ENCODE measurements at regions not wholly inside any gene's neighbourhood (a gene's known extent, or its start where the extent isn't known, plus 50 kb on each side); places are given as distances from the start of the nearest gene placed in this dataset.

GRCh38 chr18:30192216-30192615 lies 850.3 kb downstream of the DSC3 start:
- FAIRE-seq (no peak), DNase-seq (ENCODE audit: low read depth in 1 of 2, low spot score in 1 of 2) (no peak), ATAC-seq (no peak)
- no peaks in the 10 kb centered on the region for H3K9me3 ChIP-seq
- POLR2A ChIA-PET: no interaction called here
- H3K4me2 ChIP-seq: no peak overlapping the region
- no peak overlapping the region for H3K27ac ChIP-seq
- no peaks in the 10 kb centered on the region for H3K4me1 ChIP-seq
- CTCF ChIA-PET: no interaction called here
- H3K4me3 ChIP-seq: no peak overlapping the region
- TF ChIP-seq NR3C1 (IDR thresholded peaks at IDR 0.05): no peak
- no peak for TF ChIP-seq NPAS2 (CRISPR knock-in tag; IDR thresholded peaks at IDR 0.05; ENCODE audit: borderline replicate concordance)
- TF ChIP-seq ZSCAN20 (CRISPR knock-in tag; IDR thresholded peaks at IDR 0.05): no peak
- no peak for TF ChIP-seq BHLHE40 (IDR thresholded peaks at IDR 0.05; ENCODE audit: low read depth, low read length)
- TF ChIP-seq RCOR1 (IDR thresholded peaks at IDR 0.05; ENCODE audit: low read depth, low read length): no peak
- TF ChIP-seq ATOH8 (CRISPR knock-in tag; IDR thresholded peaks at IDR 0.05; ENCODE audit: low read depth): no peak
- TF ChIP-seq, protein P1, sequence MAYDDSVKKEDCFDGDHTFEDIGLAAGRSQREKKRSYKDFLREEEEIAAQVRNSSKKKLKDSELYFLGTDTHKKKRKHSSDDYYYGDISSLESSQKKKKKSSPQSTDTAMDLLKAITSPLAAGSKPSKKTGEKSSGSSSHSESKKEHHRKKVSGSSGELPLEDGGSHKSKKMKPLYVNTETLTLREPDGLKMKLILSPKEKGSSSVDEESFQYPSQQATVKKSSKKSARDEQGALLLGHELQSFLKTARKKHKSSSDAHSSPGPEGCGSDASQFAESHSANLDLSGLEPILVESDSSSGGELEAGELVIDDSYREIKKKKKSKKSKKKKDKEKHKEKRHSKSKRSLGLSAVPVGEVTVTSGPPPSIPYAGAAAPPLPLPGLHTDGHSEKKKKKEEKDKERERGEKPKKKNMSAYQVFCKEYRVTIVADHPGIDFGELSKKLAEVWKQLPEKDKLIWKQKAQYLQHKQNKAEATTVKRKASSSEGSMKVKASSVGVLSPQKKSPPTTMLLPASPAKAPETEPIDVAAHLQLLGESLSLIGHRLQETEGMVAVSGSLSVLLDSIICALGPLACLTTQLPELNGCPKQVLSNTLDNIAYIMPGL (CRISPR knock-in tag; IDR thresholded peaks at IDR 0.05; ENCODE audit: borderline replicate concordance): no peak
- TF ChIP-seq POLR2AphosphoS2 (conservative IDR thresholded peaks at IDR 0.05; ENCODE audit: low read length): no peak
- TF ChIP-seq JUN (IDR thresholded peaks at IDR 0.05): no peak
- no peak for TF ChIP-seq RNF2 (IDR thresholded peaks at IDR 0.05; ENCODE audit: borderline replicate concordance, low read depth)
- no peak for TF ChIP-seq FOSB (CRISPR knock-in tag; IDR thresholded peaks at IDR 0.05)
- TF ChIP-seq FOXS1 (CRISPR knock-in tag; IDR thresholded peaks at IDR 0.05): no peak
- TF ChIP-seq EP300 (IDR thresholded peaks at IDR 0.05): no peak
- no peak for TF ChIP-seq GATA3 (IDR thresholded peaks at IDR 0.05; ENCODE audit: borderline replicate concordance)
- TF ChIP-seq ZNF302 (CRISPR knock-in tag; IDR thresholded peaks at IDR 0.05): no peak
- TF ChIP-seq ESRRA (IDR thresholded peaks at IDR 0.05; ENCODE audit: borderline replicate concordance, low read length): no peak
- no peak for TF ChIP-seq MYC (IDR thresholded peaks at IDR 0.05; ENCODE audit: borderline replicate concordance, low read length)
- TF ChIP-seq, protein P2, sequence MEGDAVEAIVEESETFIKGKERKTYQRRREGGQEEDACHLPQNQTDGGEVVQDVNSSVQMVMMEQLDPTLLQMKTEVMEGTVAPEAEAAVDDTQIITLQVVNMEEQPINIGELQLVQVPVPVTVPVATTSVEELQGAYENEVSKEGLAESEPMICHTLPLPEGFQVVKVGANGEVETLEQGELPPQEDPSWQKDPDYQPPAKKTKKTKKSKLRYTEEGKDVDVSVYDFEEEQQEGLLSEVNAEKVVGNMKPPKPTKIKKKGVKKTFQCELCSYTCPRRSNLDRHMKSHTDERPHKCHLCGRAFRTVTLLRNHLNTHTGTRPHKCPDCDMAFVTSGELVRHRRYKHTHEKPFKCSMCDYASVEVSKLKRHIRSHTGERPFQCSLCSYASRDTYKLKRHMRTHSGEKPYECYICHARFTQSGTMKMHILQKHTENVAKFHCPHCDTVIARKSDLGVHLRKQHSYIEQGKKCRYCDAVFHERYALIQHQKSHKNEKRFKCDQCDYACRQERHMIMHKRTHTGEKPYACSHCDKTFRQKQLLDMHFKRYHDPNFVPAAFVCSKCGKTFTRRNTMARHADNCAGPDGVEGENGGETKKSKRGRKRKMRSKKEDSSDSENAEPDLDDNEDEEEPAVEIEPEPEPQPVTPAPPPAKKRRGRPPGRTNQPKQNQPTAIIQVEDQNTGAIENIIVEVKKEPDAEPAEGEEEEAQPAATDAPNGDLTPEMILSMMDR (IDR thresholded peaks at IDR 0.05): no peak
- no peak for TF ChIP-seq PHF8 (IDR thresholded peaks at IDR 0.05; ENCODE audit: borderline replicate concordance, low read depth)
- WGBS (ENCODE audit: missing lambda C conversion rate): no CpG with 5 or more reads among the region's 3 CpGs

GRCh38 chr18:30186245-30186644 lies 856.3 kb downstream of the DSC3 start:
- no peak overlapping the region for H3K27ac ChIP-seq
- ATAC-seq (no peak), DNase-seq (ENCODE audit: low read depth in 1 of 2, low spot score in 1 of 2) (no peak), FAIRE-seq (no peak)
- TF ChIP-seq KDM1A (IDR thresholded peaks at IDR 0.05; ENCODE audit: low read depth): no peak
- no peak for TF ChIP-seq RNF2 (IDR thresholded peaks at IDR 0.05; ENCODE audit: borderline replicate concordance, low read depth)
- TF ChIP-seq PHF8 (IDR thresholded peaks at IDR 0.05; ENCODE audit: borderline replicate concordance, low read depth): no peak
- TF ChIP-seq MAFK (IDR thresholded peaks at IDR 0.05; ENCODE audit: partially characterized antibody): peak; percentile 6
- ChIA-PET POLR2A (no interaction called here), CTCF (no interaction called here)
- no peaks in the 10 kb centered on the region for H3K9me3 ChIP-seq
- H3K4me2 ChIP-seq: no peak overlapping the region
- H3K4me3 ChIP-seq: no peak overlapping the region
- H3K4me1 ChIP-seq: no peaks in the 10 kb centered on the region
- WGBS (ENCODE audit: missing lambda C conversion rate): 40% methylated on average over 2 of the region's 2 CpGs

DNA sequence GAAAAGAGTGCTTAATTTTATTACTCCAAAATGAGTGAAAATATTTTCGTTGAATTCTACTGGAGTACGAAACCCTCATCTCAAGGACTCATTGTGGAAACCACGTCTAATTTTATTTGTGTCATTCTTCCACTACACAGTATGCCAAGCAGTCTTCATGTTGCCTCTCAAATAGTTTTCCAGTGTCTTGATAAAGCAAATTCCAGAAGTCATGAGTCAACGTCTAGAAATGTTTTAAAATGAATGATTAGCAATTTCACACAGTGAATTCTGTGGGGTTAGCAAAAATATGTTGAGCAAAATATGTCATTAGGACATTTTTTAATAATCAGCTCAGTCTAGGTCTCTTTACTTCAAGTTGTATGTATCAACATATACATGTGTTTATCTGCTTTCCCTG lies 865.5 kb downstream of the DSC3 start:
- H3K9me3 ChIP-seq: no peaks in the 10 kb centered on the region
- no peak for ATAC-seq
- WGBS (ENCODE audit: missing lambda C conversion rate): 10% methylated on average over 4 of the region's 4 CpGs
- no peak for DNase-seq (ENCODE audit: low read depth in 1 of 2, low spot score in 1 of 2)
- no peak overlapping the region for H3K4me3 ChIP-seq
- ChIA-PET POLR2A (no interaction called here), CTCF (no interaction called here)
- no peak overlapping the region for H3K4me2 ChIP-seq
- no peaks in the 10 kb centered on the region for H3K4me1 ChIP-seq
- no peak overlapping the region for H3K27ac ChIP-seq
- FAIRE-seq: no peak
- TF ChIP-seq MYC (IDR thresholded peaks at IDR 0.05; ENCODE audit: borderline replicate concordance, low read length): no peak
- no peak for TF ChIP-seq CBX8 (IDR thresholded peaks at IDR 0.05)
- no peak for TF ChIP-seq TFCP2L1 (CRISPR knock-in tag; IDR thresholded peaks at IDR 0.05)
- TF ChIP-seq TP53 (CRISPR knock-in tag; IDR thresholded peaks at IDR 0.05): no peak
- no peak for TF ChIP-seq NR3C1 (IDR thresholded peaks at IDR 0.05)
- TF ChIP-seq, protein P3, sequence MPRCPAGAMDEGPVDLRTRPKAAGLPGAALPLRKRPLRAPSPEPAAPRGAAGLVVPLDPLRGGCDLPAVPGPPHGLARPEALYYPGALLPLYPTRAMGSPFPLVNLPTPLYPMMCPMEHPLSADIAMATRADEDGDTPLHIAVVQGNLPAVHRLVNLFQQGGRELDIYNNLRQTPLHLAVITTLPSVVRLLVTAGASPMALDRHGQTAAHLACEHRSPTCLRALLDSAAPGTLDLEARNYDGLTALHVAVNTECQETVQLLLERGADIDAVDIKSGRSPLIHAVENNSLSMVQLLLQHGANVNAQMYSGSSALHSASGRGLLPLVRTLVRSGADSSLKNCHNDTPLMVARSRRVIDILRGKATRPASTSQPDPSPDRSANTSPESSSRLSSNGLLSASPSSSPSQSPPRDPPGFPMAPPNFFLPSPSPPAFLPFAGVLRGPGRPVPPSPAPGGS (IDR thresholded peaks at IDR 0.05): no peak
- no peak for TF ChIP-seq HDAC2 (IDR thresholded peaks at IDR 0.05)
- no peak for TF ChIP-seq EHF (CRISPR knock-in tag; IDR thresholded peaks at IDR 0.05)
- TF ChIP-seq ZFP36 (IDR thresholded peaks at IDR 0.05; ENCODE audit: borderline replicate concordance, partially characterized antibody): no peak
- TF ChIP-seq KDM5A (IDR thresholded peaks at IDR 0.05): no peak
- TF ChIP-seq, protein P4, sequence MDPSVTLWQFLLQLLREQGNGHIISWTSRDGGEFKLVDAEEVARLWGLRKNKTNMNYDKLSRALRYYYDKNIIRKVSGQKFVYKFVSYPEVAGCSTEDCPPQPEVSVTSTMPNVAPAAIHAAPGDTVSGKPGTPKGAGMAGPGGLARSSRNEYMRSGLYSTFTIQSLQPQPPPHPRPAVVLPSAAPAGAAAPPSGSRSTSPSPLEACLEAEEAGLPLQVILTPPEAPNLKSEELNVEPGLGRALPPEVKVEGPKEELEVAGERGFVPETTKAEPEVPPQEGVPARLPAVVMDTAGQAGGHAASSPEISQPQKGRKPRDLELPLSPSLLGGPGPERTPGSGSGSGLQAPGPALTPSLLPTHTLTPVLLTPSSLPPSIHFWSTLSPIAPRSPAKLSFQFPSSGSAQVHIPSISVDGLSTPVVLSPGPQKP (IDR thresholded peaks at IDR 0.05; ENCODE audit: low read depth, low read length): no peak
- TF ChIP-seq CBX2 (IDR thresholded peaks at IDR 0.05; ENCODE audit: borderline replicate concordance, low read depth): no peak
